ENCODE measurements at regions not wholly inside any gene's neighbourhood (a gene's known extent, or its start where the extent isn't known, plus 50 kb on each side); places are given as distances from the start of the nearest gene placed in this dataset.

DNA sequence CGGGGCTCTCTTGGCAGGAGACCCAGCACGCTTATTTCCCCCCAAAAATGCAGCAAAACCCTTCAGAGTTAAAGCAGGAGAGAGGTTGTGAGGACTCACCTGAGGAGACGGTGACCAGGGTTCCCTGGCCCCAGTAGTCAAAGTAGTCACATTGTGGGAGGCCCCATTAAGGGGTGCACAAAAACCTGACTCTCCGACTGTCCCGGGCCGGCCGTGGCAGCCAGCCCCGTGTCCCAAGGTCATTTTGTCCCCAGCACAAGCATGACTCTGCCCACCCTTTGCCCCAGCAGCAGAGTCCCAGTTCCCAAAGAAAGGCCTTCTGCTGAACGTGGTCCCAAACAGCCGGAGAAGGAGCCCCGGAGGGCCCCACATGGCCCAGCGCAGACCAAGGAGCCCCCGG, 337.7 kb downstream of the TMEM121 start:
- TF ChIP-seq, protein P1, sequence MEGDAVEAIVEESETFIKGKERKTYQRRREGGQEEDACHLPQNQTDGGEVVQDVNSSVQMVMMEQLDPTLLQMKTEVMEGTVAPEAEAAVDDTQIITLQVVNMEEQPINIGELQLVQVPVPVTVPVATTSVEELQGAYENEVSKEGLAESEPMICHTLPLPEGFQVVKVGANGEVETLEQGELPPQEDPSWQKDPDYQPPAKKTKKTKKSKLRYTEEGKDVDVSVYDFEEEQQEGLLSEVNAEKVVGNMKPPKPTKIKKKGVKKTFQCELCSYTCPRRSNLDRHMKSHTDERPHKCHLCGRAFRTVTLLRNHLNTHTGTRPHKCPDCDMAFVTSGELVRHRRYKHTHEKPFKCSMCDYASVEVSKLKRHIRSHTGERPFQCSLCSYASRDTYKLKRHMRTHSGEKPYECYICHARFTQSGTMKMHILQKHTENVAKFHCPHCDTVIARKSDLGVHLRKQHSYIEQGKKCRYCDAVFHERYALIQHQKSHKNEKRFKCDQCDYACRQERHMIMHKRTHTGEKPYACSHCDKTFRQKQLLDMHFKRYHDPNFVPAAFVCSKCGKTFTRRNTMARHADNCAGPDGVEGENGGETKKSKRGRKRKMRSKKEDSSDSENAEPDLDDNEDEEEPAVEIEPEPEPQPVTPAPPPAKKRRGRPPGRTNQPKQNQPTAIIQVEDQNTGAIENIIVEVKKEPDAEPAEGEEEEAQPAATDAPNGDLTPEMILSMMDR (IDR thresholded peaks at IDR 0.05), result no peak
- no peak for TF ChIP-seq POLR2A (IDR thresholded peaks at IDR 0.05)
